ENCODE measurements at regions not wholly inside any gene's neighbourhood (a gene's known extent, or its start where the extent isn't known, plus 50 kb on each side); places are given as distances from the start of the nearest gene placed in this dataset.

DNA sequence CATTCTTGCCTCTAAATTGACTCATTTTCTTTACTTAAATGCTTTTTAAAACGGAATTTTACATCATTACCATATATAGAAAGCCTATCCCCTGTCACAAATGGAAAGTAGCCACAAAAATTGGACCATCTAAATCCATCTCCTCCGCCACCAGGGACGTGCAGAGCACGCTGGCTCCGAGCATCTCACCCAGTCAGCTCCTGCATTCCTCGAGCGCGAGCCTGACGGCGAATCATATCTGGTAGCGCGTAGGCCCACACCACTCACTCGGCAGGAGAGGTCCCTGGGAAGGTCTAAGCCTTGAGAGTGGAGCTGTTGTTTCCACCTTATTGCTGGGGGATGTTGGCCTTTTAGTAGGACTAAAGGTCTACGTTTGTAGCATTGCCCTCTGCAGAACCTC lies 152.4 kb downstream of the TRIM29 start:
- dilution Hi-C loops (cut with MboI; ENCODE audit: extremely low pct_ligation_motif_present, low sequenced_read_pairs), result no loop called here
- CTCF ChIA-PET, result interaction anchor here (1.3 kb wide), 1 partner anchor 19 kb away, joined by 3 read pairs; no protein-coding TSS in a partner anchor
- no peak for DNase-seq (ENCODE audit: low read depth, low spot score)
- Histone ChIP-seq H3K27ac (ENCODE audit: insufficient read depth, low read depth, low read length) (no peak overlapping the region), H3K4me2 (ENCODE audit: insufficient read depth, low read length) (no peak overlapping the region), H3K4me3 (replicated peaks in 1 of 3; ENCODE audit: insufficient read depth in 1 of 3, low read depth in 1 of 3, low read length in 3 of 3) (no peak overlapping the region), H4K20me1 (replicated peaks; ENCODE audit: control insufficient read depth, extremely low read depth, insufficient read depth, low read length) (no peaks in the 10 kb centered on the region), H3K27me3 (ENCODE audit: control insufficient read depth in 2 of 2, insufficient read depth in 2 of 2, low read length in 2 of 2) (no peaks in the 10 kb centered on the region), H3K9me3 (replicated peaks; ENCODE audit: control insufficient read depth, insufficient read depth, low read length) (no peaks in the 10 kb centered on the region), H3K9me1 (replicated peaks; ENCODE audit: control insufficient read depth, extremely low read depth, insufficient read depth, low read length) (no peaks in the 10 kb centered on the region), H3K4me1 (ENCODE audit: control insufficient read depth, extremely low read depth, insufficient read depth, low read length) (no peaks in the 10 kb centered on the region), H2AFZ (ENCODE audit: low read depth, low read length) (no peak overlapping the region), H3K36me3 (ENCODE audit: control insufficient read depth in 2 of 2, extremely low read depth in 1 of 2, insufficient read depth in 2 of 2, low read length in 2 of 2) (no peaks in the 10 kb centered on the region), H3K9ac (replicated peaks; ENCODE audit: extremely low read depth, insufficient read depth, low read length) (no peak overlapping the region), H3K79me2 (ENCODE audit: control insufficient read depth, insufficient read depth, low read length) (no peaks in the 10 kb centered on the region)
- intact Hi-C loops (cut with micrococcal nuclease), result no loop called here
- POLR2A ChIA-PET, result no interaction called here
- no peak for TF ChIP-seq JUN (IDR thresholded peaks at IDR 0.05; ENCODE audit: borderline replicate concordance, insufficient read depth, insufficient read length, low read depth)
- TF ChIP-seq, protein P1, sequence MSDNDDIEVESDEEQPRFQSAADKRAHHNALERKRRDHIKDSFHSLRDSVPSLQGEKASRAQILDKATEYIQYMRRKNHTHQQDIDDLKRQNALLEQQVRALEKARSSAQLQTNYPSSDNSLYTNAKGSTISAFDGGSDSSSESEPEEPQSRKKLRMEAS (IDR thresholded peaks at IDR 0.05; ENCODE audit: insufficient read depth, insufficient read length), result no peak
- no peak for TF ChIP-seq GATA2 (IDR thresholded peaks at IDR 0.05; ENCODE audit: insufficient read depth, insufficient read length, low read depth, low read length)
- no peak for TF ChIP-seq EZH2 (IDR thresholded peaks at IDR 0.05; ENCODE audit: borderline replicate concordance, low read depth, low read length, severe bottlenecking)
- TF ChIP-seq MYC (IDR thresholded peaks at IDR 0.05; ENCODE audit: low read depth, low read length), result no peak
- TF ChIP-seq POLR2AphosphoS5 (IDR thresholded peaks at IDR 0.05; ENCODE audit: insufficient read depth, low read depth, low read length), result no peak
- TF ChIP-seq, protein P2, sequence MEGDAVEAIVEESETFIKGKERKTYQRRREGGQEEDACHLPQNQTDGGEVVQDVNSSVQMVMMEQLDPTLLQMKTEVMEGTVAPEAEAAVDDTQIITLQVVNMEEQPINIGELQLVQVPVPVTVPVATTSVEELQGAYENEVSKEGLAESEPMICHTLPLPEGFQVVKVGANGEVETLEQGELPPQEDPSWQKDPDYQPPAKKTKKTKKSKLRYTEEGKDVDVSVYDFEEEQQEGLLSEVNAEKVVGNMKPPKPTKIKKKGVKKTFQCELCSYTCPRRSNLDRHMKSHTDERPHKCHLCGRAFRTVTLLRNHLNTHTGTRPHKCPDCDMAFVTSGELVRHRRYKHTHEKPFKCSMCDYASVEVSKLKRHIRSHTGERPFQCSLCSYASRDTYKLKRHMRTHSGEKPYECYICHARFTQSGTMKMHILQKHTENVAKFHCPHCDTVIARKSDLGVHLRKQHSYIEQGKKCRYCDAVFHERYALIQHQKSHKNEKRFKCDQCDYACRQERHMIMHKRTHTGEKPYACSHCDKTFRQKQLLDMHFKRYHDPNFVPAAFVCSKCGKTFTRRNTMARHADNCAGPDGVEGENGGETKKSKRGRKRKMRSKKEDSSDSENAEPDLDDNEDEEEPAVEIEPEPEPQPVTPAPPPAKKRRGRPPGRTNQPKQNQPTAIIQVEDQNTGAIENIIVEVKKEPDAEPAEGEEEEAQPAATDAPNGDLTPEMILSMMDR (IDR thresholded peaks at IDR 0.05; ENCODE audit: extremely low read depth in 1 of 2, insufficient read depth in 1 of 2, low read depth in 1 of 2, low read length in 2 of 2), result no peak
- TF ChIP-seq POLR2A (IDR thresholded peaks at IDR 0.05; ENCODE audit: low read depth, low read length), result no peak
- TF ChIP-seq FOS (IDR thresholded peaks at IDR 0.05; ENCODE audit: borderline replicate concordance, insufficient read depth, low read length), result no peak
- no peak for FAIRE-seq
- no TSS peak for BruUV-seq (replicated peaks)

Measured in endothelial cell of umbilical vein (primary cell).